Epidermal melanocyte (primary cell): ENCODE measurements at regions not wholly inside any gene's neighbourhood (a gene's known extent, or its start where the extent isn't known, plus 50 kb on each side); places are given as distances from the start of the nearest gene placed in this dataset.
"Not testable (repeated sequence)": the region's sequence is repeated elsewhere in the genome, so short reads cannot be mapped to it uniquely, and the experiment has no call there.

Source experiments
- DNase-seq: peaks from one replicate; pipeline ENCODE4 v3.0.0; 2011; ENCODE audit warnings: low spot score; ENCODE audit not compliant: insufficient read length

GRCh38 chr1:761791-762190 is 75.3 kb upstream of the OR4F16 start:
- DNase-seq: not testable (repeated sequence)

GRCh38 chr1:771449-771848 is 85.0 kb upstream of the OR4F16 start:
- not testable (repeated sequence) for DNase-seq

GRCh38 chr1:777480-778180 is 91.2 kb upstream of the OR4F16 start:
- DNase-seq: not testable (repeated sequence)

GRCh38 chr1:778451-779278 is 92.2 kb upstream of the OR4F16 start:
- peak; percentile 96 for DNase-seq

GRCh38 chr1:779621-780020 is 93.2 kb upstream of the OR4F16 start:
- not testable (repeated sequence) for DNase-seq

- no peak for DNase-seq
Measured at GRCh38 chr1:788835-789234, 102.4 kb upstream of the OR4F16 start.

GRCh38 chr1:789606-790005 is 103.2 kb upstream of the OR4F16 start:
- not testable (repeated sequence) for DNase-seq

- not testable (repeated sequence) for DNase-seq
Measured at GRCh38 chr1:790388-790930, 104.0 kb upstream of the OR4F16 start.

GRCh38 chr1:794310-794709 is 107.9 kb upstream of the OR4F16 start:
- DNase-seq: not testable (repeated sequence)

- DNase-seq: not testable (repeated sequence)
Measured at GRCh38 chr1:794918-795584, 108.6 kb upstream of the OR4F16 start.

- not testable (repeated sequence) for DNase-seq
Measured at GRCh38 chr1:797649-798048, 111.2 kb upstream of the OR4F16 start.

GRCh38 chr1:800397-800796 is 113.9 kb upstream of the OR4F16 start:
- not testable (repeated sequence) for DNase-seq

GRCh38 chr1:804378-805115 is 118.1 kb upstream of the OR4F16 start:
- not testable (repeated sequence) for DNase-seq

- not testable (repeated sequence) for DNase-seq
Measured at GRCh38 chr1:805310-805709, 118.4 kb upstream of the SAMD11 start.

GRCh38 chr1:807066-807465 is 116.7 kb upstream of the SAMD11 start:
- DNase-seq: not testable (repeated sequence)

- not testable (repeated sequence) for DNase-seq
Measured at GRCh38 chr1:807699-808390, 115.9 kb upstream of the SAMD11 start.

- DNase-seq: not testable (repeated sequence)
Measured at GRCh38 chr1:810949-811348, 112.8 kb upstream of the SAMD11 start.

GRCh38 chr1:812535-813127 is 111.1 kb upstream of the SAMD11 start:
- not testable (repeated sequence) for DNase-seq

GRCh38 chr1:814543-814942 is 109.2 kb upstream of the SAMD11 start:
- not testable (repeated sequence) for DNase-seq
